Nephron progenitor cell (in vitro differentiated cells): ENCODE measurements at regions not wholly inside any gene's neighbourhood (a gene's known extent, or its start where the extent isn't known, plus 50 kb on each side); places are given as distances from the start of the nearest gene placed in this dataset.

Experiments used
- DNase-seq: peaks from one replicate; pipeline ENCODE4 v3.0.0; 2021
- H3K27ac Mint-ChIP-seq: 2 replicates; pipeline ENCODE4 v1.8.0; 2021; ENCODE audit warnings: mild to moderate bottlenecking, moderate library complexity, mixed read lengths
- H3K27me3 Mint-ChIP-seq: 2 replicates; pipeline ENCODE4 v1.8.0; 2021; ENCODE audit warnings: mild to moderate bottlenecking, low read depth, mixed read lengths; ENCODE audit not compliant: poor library complexity
- H3K36me3 Mint-ChIP-seq: 2 replicates; pipeline ENCODE4 v1.8.0; 2021; ENCODE audit warnings: low read depth, mixed read lengths
- H3K4me1 Mint-ChIP-seq: 2 replicates; pipeline ENCODE4 v1.8.0; 2021; ENCODE audit warnings: mixed read lengths
- H3K4me3 Mint-ChIP-seq: 2 replicates; pipeline ENCODE4 v1.8.0; 2021; ENCODE audit warnings: mild to moderate bottlenecking, moderate library complexity, mixed read lengths
- H3K9me3 Mint-ChIP-seq: 2 replicates; pipeline ENCODE4 v1.8.0; 2021; ENCODE audit warnings: mild to moderate bottlenecking, moderate library complexity, mixed read lengths
- CTCF ChIP-seq: fragments of 200-600 bp; sonication (generic); IDR thresholded peaks from 2 replicates; pipeline ENCODE4 v1.5.0; 2021; ENCODE audit warnings: antibody characterized with exemption

DNA sequence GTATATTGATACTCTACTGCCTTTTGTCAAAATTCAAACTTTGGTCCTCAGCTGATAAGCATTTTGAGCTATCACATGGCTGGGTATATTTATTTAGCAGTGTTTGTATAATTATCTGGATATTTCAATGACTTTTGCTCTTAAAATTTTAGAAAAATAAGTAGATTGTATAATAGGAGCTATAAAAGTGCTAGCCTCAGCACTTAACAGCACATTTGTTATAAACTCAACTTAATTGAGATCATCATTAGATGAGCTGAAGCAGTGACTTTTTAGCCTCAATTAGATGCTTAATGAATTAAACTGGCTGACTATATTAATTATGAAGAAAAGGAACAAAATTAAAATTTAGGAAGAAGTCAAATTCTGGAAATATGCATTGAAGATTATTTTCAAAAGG is 429.9 kb downstream of the DYNC2H1 start:
- H3K9me3 Mint-ChIP-seq, result peaks cover 16% of the 10 kb centered on the region
- no peaks in the 10 kb centered on the region for H3K36me3 Mint-ChIP-seq
- peaks cover 4% of the 10 kb centered on the region for H3K27me3 Mint-ChIP-seq
- TF ChIP-seq CTCF, result no peak
- no peak for DNase-seq
- H3K4me3 Mint-ChIP-seq, result no peak overlapping the region
- H3K27ac Mint-ChIP-seq, result no peak overlapping the region
- peaks cover 18% of the 10 kb centered on the region for H3K4me1 Mint-ChIP-seq

DNA sequence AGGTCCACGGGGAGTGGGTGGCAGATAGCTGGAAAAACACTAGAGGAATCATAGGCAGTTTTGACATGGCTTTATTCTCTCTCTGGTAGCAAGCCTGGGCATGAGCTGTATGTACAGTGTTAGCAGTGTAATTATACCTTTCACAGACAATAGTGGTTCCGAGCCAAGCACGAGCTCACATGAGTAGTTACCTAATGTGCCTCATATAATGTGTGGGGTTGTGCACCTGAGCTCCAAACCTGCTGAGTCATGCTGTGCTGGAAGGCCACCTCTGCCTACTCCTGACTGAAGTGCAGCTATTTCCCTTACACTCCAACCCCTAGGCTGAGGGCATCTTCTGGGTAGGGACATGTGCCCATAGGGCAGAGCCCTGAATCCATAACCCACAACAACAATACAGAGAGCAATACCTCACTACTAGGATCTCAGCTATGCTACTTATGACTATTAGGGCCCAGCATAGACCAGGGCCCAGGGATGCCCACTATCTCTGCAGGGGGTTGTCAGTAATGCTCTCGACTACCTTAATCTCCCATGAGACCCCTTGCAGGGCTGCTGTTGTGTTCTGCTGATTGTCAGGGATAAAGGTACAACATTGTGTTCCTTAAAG is 432.1 kb downstream of the DYNC2H1 start:
- no peak overlapping the region for H3K4me3 Mint-ChIP-seq
- peaks cover 16% of the 10 kb centered on the region for H3K4me1 Mint-ChIP-seq
- no peaks in the 10 kb centered on the region for H3K36me3 Mint-ChIP-seq
- peaks cover 4% of the 10 kb centered on the region for H3K27me3 Mint-ChIP-seq
- no peak for TF ChIP-seq CTCF
- no peak overlapping the region for H3K27ac Mint-ChIP-seq
- no peak for DNase-seq
- H3K9me3 Mint-ChIP-seq, result peaks cover 16% of the 10 kb centered on the region

GRCh38 chr11:103542851-103543250 is 433.6 kb downstream of the DYNC2H1 start:
- Mint-ChIP-seq H3K9me3 (peaks cover 16% of the 10 kb centered on the region), H3K4me1 (peaks cover under 1% of the 10 kb centered on the region), H3K36me3 (no peaks in the 10 kb centered on the region), H3K4me3 (no peak overlapping the region), H3K27me3 (peaks cover 9% of the 10 kb centered on the region), H3K27ac (no peak overlapping the region)
- TF ChIP-seq CTCF, result no peak
- no peak for DNase-seq

DNA sequence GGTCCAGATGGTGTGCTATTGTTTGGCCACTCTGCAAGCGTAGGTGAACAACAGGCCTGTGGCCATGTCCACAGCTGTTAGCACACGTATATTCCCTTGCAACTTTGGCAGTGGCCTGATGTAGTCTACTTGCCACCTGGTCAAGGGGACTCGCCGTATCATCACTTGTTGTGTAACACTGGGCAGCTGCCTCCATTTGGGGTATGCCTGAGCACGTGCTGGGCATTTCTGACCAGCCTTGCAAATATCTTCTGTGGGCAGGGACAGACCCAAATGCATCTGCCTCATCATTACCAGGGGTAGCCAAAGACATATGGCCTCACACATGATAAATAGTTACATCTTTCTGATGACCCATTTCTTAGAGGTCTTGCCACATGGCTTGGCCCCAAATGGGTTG is 434.2 kb downstream of the DYNC2H1 start:
- Mint-ChIP-seq H3K9me3 (peaks cover 16% of the 10 kb centered on the region), H3K27me3 (peaks cover 9% of the 10 kb centered on the region), H3K4me3 (no peak overlapping the region), H3K36me3 (no peaks in the 10 kb centered on the region), H3K4me1 (no peaks in the 10 kb centered on the region), H3K27ac (no peak overlapping the region)
- no peak for DNase-seq
- TF ChIP-seq CTCF, result no peak

DNA sequence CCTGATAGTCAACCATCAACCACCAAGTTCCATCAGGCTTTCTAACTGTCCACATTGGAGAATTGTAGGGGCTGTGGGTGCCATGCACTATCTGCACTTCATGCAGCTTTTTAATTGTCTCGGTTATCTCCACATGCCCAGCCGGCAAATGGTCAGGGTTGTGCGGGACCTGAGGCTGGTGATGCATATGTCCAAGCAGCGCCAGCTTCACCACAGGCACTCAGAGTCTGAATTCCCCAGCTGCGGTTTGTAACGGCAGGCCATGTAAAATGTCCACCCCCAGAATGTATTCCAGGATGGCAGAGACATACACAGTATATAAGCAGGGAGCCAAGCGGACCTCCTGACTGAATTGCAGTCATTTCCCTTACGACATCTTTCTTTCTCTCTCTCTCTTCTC is 435.6 kb downstream of the DYNC2H1 start:
- H3K4me1 Mint-ChIP-seq, result no peaks in the 10 kb centered on the region
- no peak for DNase-seq
- peaks cover 16% of the 10 kb centered on the region for H3K9me3 Mint-ChIP-seq
- H3K27ac Mint-ChIP-seq, result no peak overlapping the region
- H3K27me3 Mint-ChIP-seq, result peaks cover 6% of the 10 kb centered on the region
- no peak overlapping the region for H3K4me3 Mint-ChIP-seq
- no peaks in the 10 kb centered on the region for H3K36me3 Mint-ChIP-seq
- TF ChIP-seq CTCF, result no peak

DNA sequence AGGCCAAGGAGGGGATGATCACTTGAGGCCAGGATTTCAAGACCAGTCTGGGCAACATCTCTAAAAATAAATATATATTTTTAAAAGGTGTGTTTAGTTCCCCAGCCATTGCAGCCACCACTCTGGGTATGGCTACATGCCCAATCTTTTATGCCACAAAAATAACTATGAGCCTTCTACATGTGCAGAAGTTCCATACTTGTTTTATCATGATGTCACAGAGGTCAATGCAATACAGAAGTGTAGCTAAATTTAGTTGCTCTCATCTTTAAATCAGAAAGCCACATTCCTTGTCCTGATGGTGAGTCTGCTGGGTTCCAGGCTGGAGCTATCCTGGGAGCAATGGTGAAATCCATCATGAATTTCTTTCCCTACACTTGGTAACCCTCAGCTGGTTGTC is 436.3 kb downstream of the DYNC2H1 start:
- no peaks in the 10 kb centered on the region for H3K4me1 Mint-ChIP-seq
- H3K27ac Mint-ChIP-seq, result no peak overlapping the region
- H3K4me3 Mint-ChIP-seq, result no peak overlapping the region
- H3K9me3 Mint-ChIP-seq, result peaks cover 14% of the 10 kb centered on the region
- no peak for DNase-seq
- no peak for TF ChIP-seq CTCF
- no peaks in the 10 kb centered on the region for H3K36me3 Mint-ChIP-seq
- peaks cover 7% of the 10 kb centered on the region for H3K27me3 Mint-ChIP-seq
